ENCODE measurements at regions not wholly inside any gene's neighbourhood (a gene's known extent, or its start where the extent isn't known, plus 50 kb on each side); places are given as distances from the start of the nearest gene placed in this dataset.

GRCh38 chr4:76841026-76841425 is 56.9 kb downstream of the SOWAHB start:
- DNase-seq (ENCODE audit: low read depth): no peak

- DNase-seq (ENCODE audit: low read depth): peak; percentile 40
These were observed 60.9 kb downstream of the SOWAHB start for GRCh38 chr4:76836860-76837562.
